HG03575 (cell line): ENCODE measurements at regions not wholly inside any gene's neighbourhood (a gene's known extent, or its start where the extent isn't known, plus 50 kb on each side); places are given as distances from the start of the nearest gene placed in this dataset.

Source experiments
- ATAC-seq: cut with Tn5 transposase; IDR thresholded peaks from one replicate; pipeline ENCODE4 v1.9.1; 2021; ENCODE audit not compliant: unreplicated experiment, insufficient number of reproducible peaks, low FRiP score; ENCODE audit errors: extremely low read depth

DNA sequence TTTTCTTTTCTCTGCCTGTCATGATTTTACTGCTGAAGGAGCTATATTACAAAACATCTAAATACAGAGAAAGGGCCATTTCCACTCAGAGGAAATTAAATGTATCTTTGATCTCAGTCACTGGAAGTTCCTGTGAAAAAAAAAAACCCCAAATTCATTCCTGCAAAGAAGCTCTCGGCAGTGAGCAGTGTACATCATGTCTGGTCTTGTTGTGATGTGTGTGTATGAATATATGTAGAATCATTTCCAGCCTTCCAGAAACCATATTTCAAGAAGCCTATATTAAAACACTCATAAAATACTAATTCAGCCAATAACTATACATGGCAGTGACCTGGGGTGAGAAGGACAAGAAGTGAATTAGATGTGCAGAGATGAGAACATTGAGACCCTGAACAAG, 393.2 kb upstream of the TENM4 start:
- ATAC-seq = no peak

DNA sequence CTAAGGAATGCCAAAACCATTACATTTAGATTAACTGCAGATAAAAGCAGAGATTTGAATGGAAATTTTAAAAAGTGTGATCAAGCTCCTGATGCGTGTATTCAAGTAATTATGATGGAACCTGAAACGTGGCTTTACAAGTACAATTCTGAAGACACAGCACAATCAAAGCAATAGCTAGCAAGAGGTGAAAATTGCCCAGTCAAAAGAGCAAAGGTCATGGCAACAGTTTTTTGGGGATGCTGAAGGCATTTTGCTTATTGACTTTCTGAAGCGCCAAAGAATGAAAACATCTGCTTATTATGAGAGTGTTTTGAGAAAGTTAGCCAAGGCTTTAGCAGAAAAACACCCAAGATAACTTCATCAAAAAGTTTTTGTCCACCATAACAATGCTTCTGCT, 389.6 kb upstream of the TENM4 start:
- ATAC-seq = no peak

DNA sequence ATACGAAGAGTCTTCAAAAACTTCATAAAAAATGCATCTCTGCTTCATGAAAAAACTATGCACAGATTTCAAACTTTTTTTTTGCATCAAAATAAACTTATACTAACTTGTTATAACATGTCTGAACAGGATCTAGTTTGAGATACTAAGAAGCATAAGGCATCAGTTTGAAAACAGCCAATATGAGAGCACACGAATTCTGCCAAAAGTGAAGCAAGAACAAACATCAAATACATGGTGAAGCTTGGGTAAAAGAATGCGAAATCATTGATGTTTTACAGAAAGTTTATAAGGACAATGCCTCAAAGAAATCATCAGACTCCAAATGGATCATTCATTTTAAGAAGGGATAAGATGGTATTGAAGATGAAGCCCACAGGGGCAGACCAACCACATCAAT, 389.1 kb upstream of the TENM4 start:
- no peak for ATAC-seq

DNA sequence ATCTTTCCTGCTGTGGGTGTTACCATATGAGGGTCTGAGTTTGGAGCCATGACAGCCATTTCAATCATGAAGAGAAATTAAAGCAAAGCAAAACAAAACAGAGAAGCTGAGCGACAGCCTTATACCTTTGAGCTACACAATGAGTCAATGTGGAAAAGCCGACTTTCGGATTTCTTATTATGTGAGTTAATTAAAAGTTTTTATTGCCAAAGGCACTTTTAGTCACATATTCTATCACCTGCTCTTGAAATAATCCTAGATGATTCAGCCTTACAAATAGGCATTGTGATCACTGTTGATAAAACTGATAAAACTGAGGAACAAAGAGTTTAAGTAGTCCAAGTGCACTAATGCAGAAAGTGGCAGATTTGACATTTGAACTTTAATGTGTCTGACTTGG, 381.9 kb upstream of the TENM4 start:
- no peak for ATAC-seq

DNA sequence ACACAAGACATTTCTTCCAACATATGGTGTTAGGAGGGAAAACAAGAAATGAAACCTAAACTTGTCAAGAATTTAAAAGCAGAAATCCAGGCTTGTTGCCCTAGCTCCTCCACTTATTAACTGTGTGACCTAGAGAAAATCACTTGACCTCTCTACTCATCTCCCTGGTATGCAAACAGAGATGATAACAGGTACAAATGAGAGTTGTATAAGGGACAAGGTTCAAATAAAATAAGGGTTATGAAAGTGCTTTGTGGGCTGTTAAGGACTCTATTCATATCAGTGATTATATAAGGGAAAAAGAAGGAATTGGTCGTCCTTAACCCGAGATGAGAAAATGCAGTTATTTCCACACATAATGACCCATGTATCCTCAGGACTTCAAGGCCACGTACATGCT, 372.7 kb upstream of the TENM4 start:
- ATAC-seq = no peak

DNA sequence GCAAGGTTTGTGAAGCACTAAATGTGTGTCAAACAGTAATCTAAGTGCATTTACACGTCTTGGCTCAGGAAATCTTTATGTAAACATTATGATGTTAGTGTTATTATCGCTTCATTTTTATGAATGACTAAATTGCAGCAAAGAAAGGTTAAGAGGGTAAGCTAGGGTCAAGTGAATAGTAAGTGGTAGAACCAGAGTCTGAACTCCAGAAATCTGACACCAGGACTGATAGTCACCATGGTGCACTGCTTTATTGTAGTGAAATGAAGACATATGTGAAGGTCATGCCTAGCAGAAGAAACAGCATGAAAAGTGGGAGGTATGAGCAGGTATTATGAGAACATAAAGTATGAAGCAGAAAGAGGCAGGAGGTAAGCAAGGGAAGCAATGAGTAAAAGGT, 368.7 kb upstream of the TENM4 start:
- no peak for ATAC-seq

DNA sequence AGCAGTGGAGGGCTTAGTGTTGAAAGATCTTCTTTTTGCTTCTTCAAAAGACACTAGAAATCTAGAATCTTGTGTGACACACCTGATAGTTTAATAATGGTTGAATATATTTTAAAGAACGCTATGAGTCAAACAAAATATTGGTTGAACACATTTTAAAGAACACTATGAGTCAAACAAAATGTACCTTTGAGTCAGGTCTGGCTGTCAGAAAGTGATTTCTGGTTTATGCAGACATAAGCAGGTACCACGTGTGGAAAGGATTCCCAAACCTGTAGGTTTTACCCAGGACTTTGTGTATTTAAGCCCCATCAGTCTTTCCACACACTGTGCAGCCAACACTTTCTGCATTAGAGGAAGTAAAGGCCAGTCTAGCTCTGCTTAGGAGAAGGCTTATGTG, 366.7 kb upstream of the TENM4 start:
- no peak for ATAC-seq

DNA sequence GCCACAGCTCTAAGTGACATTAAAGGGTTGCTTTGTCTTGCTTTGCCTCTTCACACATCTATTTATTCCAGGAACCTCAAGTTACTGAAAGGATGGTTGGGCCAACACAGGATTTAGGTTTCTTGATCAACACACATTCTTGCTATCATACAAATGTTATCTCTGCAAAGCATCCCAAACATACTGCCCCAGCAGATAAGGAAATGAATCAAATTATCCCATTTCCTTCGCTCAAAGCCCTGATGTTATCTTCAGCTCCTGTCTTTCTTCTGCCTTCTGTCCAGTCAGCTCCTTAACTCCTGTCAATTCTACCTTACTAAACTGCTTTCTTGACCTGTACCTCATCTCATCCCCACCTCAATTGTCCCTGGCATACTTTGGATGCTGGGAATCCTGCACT, 355.9 kb upstream of the TENM4 start:
- no peak for ATAC-seq

DNA sequence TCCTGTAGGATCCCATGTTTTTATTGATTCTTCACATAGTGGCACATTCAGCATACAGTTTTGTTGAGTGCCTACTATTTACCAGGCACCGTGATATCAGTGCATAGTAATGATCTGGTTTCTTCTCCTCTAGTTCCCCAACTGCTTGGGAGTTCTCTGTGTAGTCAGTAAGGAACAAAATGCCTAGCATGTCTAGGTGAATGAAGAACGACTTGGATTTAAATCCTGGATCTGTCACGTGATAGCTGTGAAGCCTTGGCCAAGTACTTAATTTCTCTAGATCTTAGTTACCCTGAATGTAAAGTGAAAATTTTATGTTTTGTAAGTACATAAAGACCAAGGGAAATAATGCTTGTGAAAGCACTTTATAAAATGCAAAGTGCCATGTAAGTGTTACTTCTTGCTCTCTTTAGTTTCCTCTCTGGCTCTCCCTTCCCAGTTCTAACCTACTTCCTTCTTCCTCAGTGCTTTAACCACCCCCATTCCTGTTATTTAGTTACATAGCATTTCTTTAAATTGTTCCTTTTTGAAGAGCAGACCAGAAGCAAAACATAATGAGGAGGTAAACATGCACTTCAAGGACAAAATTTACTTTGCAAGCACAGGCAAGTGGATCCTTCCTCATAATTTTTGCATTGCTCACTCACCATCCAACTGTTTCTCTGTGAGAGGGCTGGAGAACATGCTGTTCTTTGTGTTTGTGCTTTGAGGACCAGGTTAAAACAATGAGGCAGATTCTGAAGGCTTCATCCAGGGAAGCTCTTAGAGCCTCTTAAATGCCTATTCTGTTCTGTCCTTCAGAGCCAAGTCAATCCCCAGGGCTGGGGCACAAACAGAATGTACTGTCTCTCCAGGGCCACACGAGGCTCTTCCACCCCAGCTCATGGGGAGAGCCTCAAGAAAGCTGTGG, 353.9 kb upstream of the TENM4 start:
- no peak for ATAC-seq

DNA sequence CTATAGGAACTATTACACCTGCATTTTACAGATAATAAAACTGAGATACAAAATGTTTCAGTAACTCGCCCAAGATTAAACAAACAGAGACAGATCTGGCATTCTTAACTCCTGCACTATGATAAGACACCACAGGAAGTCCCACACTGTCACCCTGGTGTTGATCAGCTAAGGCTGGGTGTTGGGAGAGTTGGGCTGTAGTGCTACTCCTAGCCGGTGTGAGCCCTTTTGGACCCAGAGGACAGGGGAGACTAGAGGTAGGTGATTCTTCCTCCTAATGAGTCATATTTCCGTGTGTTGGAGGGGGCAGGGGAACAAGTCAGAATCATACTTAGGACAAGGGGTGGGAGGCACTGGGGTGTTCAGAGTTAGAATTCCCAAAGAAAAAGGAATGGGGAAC, 353.2 kb upstream of the TENM4 start:
- no peak for ATAC-seq

DNA sequence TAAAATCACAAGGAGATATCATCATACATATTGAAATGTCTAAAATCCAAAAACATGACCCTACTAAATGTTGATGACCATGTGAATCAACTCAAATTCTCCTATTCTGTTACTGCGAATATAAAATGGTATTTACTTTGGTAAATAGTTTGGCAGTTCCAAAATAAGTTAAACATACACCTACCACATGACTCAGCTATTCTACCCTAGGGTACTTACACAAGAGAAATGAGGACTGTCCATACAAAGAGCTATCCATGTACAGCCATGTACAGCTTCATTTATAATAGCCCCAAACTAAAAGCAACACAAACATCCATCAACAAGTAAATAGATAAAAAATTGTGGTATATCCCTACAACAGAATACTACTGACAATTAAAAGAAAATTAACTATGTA, 346.1 kb upstream of the TENM4 start:
- ATAC-seq = no peak

DNA sequence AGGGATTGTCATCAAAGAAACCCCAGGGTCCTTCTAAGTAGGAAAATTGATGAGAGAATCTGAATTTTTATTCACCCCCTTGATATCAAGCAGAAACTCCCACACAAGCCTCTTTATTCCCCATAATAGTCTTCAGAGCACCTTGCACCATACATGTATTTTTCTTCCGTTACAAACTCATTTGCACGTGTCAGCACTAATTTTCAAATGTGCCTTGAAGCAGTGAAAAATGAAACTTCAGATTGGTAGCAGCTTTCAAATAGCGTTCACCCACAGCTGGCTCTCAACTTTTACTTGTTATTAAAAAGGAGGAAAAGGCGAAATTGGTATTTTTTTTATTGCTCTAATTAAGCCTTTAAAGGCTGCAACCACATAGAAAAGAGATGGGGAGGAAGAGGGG, 343.0 kb upstream of the TENM4 start:
- no peak for ATAC-seq

DNA sequence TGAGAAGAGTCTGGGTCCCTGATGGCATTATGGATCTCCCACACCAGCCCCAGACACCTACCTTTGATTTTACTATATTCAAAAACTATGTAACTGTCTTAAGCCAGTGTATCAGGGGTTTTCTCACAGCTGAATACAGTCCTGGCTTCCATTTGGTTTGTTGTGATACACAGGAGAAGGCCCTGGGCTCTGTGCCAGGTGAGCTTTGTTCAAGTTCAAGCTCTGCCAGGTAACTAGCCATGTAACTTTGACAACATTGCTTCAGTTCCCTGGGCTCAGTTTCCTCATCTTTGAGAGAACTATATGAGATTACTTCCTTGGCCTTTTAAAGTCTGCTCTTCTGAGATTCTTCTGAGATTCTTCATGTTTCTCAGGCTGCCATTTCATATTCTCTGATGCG, 327.5 kb upstream of the TENM4 start:
- ATAC-seq = no peak

DNA sequence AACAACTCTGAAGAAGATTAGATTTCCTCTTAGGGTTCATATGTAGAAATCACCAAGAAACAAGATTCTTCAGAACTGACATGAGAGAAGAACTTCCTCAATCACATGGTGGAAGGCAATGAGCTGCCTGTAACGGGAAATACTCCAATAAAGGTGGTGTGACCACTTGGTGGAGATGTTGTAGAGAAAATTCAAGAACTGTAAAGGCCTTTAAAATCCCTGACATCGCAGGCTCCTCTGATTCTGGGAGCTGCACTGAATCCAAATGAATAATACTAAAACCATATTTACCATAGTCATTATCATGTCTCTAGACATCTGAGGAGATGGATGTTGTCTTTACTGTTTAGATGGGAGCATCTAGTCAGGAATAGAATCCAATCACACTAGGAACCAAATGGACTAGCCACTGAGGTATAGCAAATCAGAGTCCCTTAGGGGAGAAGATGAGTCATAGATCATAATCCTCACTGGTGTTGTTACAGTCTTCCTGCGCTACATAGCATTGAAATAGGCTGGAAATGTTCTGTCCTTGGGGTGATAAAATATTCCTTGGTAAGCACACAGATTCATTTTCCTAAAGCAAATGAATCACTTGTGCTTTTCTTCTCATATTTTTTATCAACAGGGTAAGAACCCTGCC, 321.6 kb upstream of the TENM4 start:
- ATAC-seq = no peak

DNA sequence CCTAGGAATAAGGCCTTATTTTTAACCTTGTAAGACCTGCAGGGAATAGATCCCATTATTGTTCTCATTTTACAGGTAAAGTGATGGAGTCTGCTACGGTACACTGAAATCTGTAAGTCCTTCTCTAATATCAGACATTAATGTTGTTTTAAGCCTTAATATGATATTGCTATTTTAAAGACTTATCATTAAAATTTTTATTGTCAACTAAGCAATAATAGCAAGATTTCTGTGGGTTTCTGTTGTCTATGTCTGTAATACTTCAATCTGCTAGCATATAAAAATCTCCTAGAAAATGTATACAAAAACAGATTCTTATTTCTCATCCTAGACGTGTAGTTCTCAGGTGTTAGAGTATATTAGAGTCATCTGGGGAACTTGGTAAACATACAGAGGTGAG, 317.5 kb upstream of the TENM4 start:
- no peak for ATAC-seq

DNA sequence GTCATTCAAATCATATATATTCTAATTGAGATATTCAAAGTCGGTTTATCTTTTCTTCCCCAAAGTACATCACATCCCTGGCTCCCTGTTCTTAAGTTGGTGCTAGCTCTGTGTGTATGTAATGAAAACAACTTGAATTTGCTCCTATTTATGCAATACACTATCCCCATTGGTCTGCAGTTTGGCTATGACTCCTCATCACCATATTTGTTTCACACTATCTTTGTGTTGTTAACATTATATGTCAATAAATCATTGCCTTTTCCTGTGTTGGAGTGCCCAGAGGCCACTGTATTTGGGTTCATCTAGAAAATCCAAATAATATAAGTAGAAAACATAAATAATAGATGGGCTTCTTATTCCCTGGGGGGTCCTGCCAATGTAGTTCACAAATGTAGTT, 306.6 kb upstream of the TENM4 start:
- no peak for ATAC-seq

DNA sequence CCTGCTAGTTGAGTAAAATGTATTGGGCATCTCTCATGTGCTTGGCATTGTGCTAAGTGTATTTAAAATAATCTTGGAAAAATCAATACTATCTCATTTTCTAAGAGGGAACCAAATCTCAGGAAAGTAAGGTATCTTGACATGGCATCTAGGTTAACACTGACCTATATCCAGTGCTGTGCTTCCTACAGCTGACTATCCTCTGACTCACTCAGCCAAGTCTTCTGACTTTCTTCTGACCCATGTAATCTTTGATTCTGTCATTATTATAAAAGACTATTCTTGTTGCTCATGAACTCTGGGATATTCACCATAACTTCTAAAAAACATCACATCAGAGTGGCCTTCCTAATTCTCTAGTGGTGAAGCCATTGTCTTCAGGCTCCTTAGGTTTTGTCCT, 304.1 kb upstream of the TENM4 start:
- ATAC-seq = no peak

DNA sequence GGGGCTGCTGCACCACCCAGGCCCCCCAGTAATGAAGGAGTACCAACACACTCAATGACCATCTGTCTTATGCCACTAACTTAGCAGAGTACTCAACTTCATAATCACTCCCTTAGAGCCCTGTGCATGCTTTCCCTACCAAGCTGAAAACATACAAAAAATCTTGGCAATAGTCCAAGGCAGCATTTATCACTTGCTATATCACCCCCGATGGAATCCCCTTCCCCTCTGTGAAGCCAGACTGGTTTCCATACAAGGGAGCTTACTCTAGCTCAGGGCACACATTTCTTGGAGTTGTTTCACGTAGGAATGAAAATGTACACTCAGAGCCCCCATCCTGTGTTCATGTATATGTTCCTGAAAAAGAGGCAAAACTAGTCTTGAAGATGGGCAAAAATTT, 301.3 kb upstream of the TENM4 start:
- ATAC-seq = no peak

DNA sequence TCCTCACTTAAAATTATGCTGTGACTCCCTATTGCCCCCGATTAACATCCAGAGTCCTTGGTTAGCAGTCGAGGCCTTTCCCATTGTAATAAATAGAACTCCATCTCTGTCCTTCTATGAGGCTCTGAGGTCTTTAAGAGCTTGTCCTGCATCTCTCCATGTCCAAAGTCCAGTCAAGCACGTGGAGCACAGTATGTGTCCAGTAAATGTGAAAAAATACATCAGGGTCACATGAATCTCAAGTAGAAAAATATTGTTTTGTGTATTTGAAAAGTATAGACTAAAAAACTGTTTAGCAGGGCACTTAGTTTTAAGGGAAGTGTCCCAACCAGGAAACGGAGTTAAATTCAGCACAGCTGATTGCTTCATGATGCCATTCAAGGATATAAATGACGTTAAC, 298.8 kb upstream of the TENM4 start:
- no peak for ATAC-seq

DNA sequence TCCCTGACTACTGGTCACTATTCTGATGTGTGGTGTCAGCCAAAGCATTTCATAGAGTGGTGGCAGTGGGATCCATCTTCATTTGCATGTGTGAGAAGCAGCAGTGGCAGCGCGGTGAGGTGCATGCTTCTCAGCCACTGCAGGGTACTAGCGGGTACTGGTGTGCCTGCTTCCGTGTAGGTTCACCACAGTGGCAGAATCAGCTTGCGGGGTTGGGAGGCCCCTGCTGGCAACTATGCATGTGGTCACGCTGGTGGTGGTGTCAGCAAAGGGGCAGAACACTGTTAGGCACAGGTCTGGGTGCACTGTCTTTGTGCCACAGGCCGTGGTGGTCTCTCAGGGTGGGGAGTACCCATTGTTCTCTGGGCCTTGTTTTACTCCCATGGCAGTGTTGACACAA, 286.4 kb upstream of the TENM4 start:
- no peak for ATAC-seq

DNA sequence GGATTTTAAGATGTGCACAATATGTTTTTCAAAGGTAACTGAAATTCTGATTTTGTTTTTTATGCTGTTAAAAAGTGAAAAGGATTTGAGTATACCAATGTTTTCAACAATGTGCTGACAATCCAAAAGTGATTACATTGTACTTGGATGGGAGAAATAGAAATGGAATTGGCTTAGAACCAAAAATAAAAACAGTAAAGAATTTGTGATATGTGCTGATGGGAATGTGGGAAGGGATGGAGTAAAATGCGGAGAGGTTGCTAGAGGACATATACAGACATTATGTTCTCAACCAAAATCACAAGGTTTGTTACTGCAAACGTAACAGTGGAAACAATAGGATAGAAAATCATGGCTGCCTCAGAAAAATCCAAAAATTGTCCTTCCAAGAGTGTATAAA, 279.3 kb upstream of the TENM4 start:
- ATAC-seq = no peak
